ENCODE measurements at regions not wholly inside any gene's neighbourhood (a gene's known extent, or its start where the extent isn't known, plus 50 kb on each side); places are given as distances from the start of the nearest gene placed in this dataset.

GRCh38 chr6:74764486-74764885 is 441.4 kb downstream of the COL12A1 start:
- TF ChIP-seq POLR2A (IDR thresholded peaks at IDR 0.05) (no peak), CTCF (IDR thresholded peaks at IDR 0.05) (no peak), POLR2AphosphoS5 (IDR thresholded peaks at IDR 0.05) (no peak), EP300 (IDR thresholded peaks at IDR 0.05) (no peak)

Data from stomach (tissue), 4 donors.